HG02938 (cell line): ENCODE measurements at regions not wholly inside any gene's neighbourhood (a gene's known extent, or its start where the extent isn't known, plus 50 kb on each side); places are given as distances from the start of the nearest gene placed in this dataset.

Experiments used
- ATAC-seq: cut with Tn5 transposase; IDR thresholded peaks from one replicate; pipeline ENCODE4 v1.9.1; 2021; ENCODE audit warnings: mild to moderate bottlenecking, moderate library complexity; ENCODE audit not compliant: unreplicated experiment

DNA sequence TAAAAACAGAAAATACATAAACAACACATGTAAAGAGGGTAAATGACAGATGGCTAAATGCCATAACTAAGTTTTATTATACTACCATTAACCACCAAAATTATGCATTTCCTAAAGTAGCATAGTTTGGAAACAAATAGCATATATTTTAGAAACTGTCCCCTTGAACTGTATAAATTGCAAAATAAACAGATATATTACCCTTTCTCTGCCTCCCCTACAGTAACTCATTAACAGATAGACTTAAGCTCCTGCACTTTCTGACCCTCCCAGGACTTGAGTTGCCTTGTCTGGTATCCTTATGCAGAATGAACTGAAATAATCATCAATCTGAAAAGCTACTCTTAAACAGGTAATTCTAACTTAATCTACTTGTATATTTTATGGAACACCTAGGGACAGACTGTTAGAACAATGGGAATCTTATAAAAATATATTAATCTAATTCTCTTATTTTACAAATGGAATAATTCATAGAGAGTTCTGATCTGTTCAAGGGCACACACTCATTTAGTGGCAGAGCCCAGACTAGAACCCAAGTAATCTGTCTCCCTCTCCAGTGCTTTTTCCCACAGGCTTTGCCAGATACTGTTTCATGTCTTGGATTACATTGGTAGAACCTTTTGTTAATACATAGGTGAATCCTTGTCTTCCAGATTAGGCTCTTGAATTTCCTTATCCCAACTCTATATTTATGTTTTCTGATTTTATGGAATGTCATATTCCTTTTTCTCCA lies 50.6 kb upstream of the LOC128125822 start:
- ATAC-seq = no peak
